Right lobe of liver (tissue), 6 donors: ENCODE measurements at regions not wholly inside any gene's neighbourhood (a gene's known extent, or its start where the extent isn't known, plus 50 kb on each side); places are given as distances from the start of the nearest gene placed in this dataset.

ENCODE experiments used
- ATAC-seq, 4 donors: fragments of 200-7000 bp; cut with Tn5 transposase; one replicate each; pipeline ENCODE4 v1.9.1; 2020; ENCODE audit warnings: mild to moderate bottlenecking in 4 of 4, moderate library complexity in 4 of 4
- DNase-seq, 3 donors: peaks; one replicate each; pipeline ENCODE4 v3.0.0-alpha.2; 2020
- H3K27ac ChIP-seq, 3 donors: fragments of 200-600 bp; one replicate each; pipeline ENCODE4 v1.8.0; 2022
- H3K27me3 ChIP-seq, 2 donors: fragments of 200-600 bp; one replicate each; pipeline ENCODE4 v1.8.0; 2022
- H3K36me3 ChIP-seq, 4 donors: fragments of 200-600 bp; sonication (generic) in 1 of 4; one replicate each; pipeline versions ENCODE4 v1.5.1 to v1.8.0; 2017 to 2022; ENCODE audit warnings: control low read depth in 1 of 4
- H3K4me1 ChIP-seq, 4 donors: fragments of 200-600 bp; sonication (generic) in 1 of 4; one replicate each; pipeline versions ENCODE4 v1.5.1 to v1.8.0; 2017 to 2022; ENCODE audit warnings: control low read depth in 1 of 4
- H3K4me3 ChIP-seq, 3 donors: fragments of 200-600 bp; one replicate each; pipeline ENCODE4 v1.8.0; 2022
- H3K9me3 ChIP-seq, 4 donors: fragments of 200-600 bp; sonication (generic) in 1 of 4; one replicate each; pipeline versions ENCODE4 v1.5.1 to v1.8.0; 2017 to 2022; ENCODE audit warnings: control low read depth in 1 of 4
- CTCF ChIP-seq, 4 donors: fragments of 200-600 bp in 3 of 4; fragments of 450-650 bp in 1 of 4; IDR thresholded peaks; one replicate each; pipeline versions ENCODE4 v1.5.1 to v1.8.0; 2016 to 2022; ENCODE audit warnings: antibody characterized with exemption in 4 of 4, mild to moderate bottlenecking in 2 of 4
- POLR2A ChIP-seq: fragments of 450-650 bp; IDR thresholded peaks from one replicate; pipeline ENCODE4 v1.6.1; 2017; ENCODE audit warnings: antibody characterized with exemption, mild to moderate bottlenecking
- WGBS: methylation state at CpG from one replicate; pipeline ENCODE4 v1.1.6; 2018; ENCODE audit warnings: low coverage, low lambda C conversion rate; ENCODE audit not compliant: insufficient coverage; ENCODE audit errors: missing lambda C conversion rate; 5-methylcytosine and 5-hydroxymethylcytosine counted together
- intact Hi-C, 2 donors: fragments of 100-400 bp; cut with DNase I; formaldehyde crosslinking; loops; one replicate each; pipeline versions ENCODE4 v1.11.2 to v1.14.1; 2022
- donor health status: DM: no; HTN: yes; CAD: no.
- donor health status: DM: no; HTN: no; CAD: no.
- donor health status: DM: no; HTN: no; CAD: no.
- donor health status: DM: no; HTN: yes; CAD: no.
- donor health status: DM: no; HTN: yes; CAD: no.

- intact Hi-C loops, result no loop called here
- Histone ChIP-seq H3K9me3 (no peaks in the 10 kb centered on the region), H3K27me3 (no peaks in the 10 kb centered on the region), H3K36me3 (no peaks in the 10 kb centered on the region), H3K4me3 (no peak overlapping the region), H3K27ac (no peak overlapping the region), H3K4me1 (no peaks in the 10 kb centered on the region)
- no peak for DNase-seq
- no peak for ATAC-seq
- WGBS, result 25% methylated on average over 3 of the region's 3 CpGs
- TF ChIP-seq CTCF (IDR thresholded peaks at IDR 0.05) (no peak), POLR2A (no peak)
These were observed 245.3 kb downstream of the TMEM182 start for GRCh38 chr2:103007086-103007485.

- no peaks in the 10 kb centered on the region for H3K36me3 ChIP-seq
- no peak for DNase-seq
- TF ChIP-seq POLR2A (no peak), CTCF (IDR thresholded peaks at IDR 0.05) (no peak)
- H3K4me1 ChIP-seq, result no peaks in the 10 kb centered on the region
- ATAC-seq, result no peak
- WGBS, result 23% methylated on average over 3 of the region's 6 CpGs
- H3K27me3 ChIP-seq, result no peaks in the 10 kb centered on the region
- no peaks in the 10 kb centered on the region for H3K9me3 ChIP-seq
- H3K27ac ChIP-seq, result no peak overlapping the region
- intact Hi-C loops, result no loop called here
- no peak overlapping the region for H3K4me3 ChIP-seq
These were observed 246.8 kb downstream of the TMEM182 start for GRCh38 chr2:103008586-103008985.

- H3K27me3 ChIP-seq, result no peaks in the 10 kb centered on the region
- TF ChIP-seq POLR2A (no peak), CTCF (IDR thresholded peaks at IDR 0.05) (no peak)
- H3K4me3 ChIP-seq, result no peak overlapping the region
- no peaks in the 10 kb centered on the region for H3K4me1 ChIP-seq
- intact Hi-C loops, result no loop called here
- H3K36me3 ChIP-seq, result no peaks in the 10 kb centered on the region
- no peak overlapping the region for H3K27ac ChIP-seq
- H3K9me3 ChIP-seq, result no peaks in the 10 kb centered on the region
- WGBS, result 51% methylated on average over 5 of the region's 5 CpGs
- no peak for ATAC-seq
- no peak for DNase-seq
These were observed 248.0 kb downstream of the TMEM182 start for GRCh38 chr2:103009871-103010270.

GRCh38 chr2:103010306-103010705 lies 248.5 kb downstream of the TMEM182 start:
- no peaks in the 10 kb centered on the region for H3K4me1 ChIP-seq
- DNase-seq (no peak), ATAC-seq (no peak)
- H3K4me3 ChIP-seq, result no peak overlapping the region
- no peaks in the 10 kb centered on the region for H3K36me3 ChIP-seq
- H3K27ac ChIP-seq, result no peak overlapping the region
- 56% methylated on average over 6 of the region's 6 CpGs for WGBS
- no peak for TF ChIP-seq CTCF (IDR thresholded peaks at IDR 0.05)
- H3K27me3 ChIP-seq, result no peaks in the 10 kb centered on the region
- H3K9me3 ChIP-seq, result no peaks in the 10 kb centered on the region
- intact Hi-C loops, result no loop called here

GRCh38 chr2:103010751-103011150 lies 248.9 kb downstream of the TMEM182 start:
- H3K4me3 ChIP-seq, result no peak overlapping the region
- 55% methylated on average over 10 of the region's 10 CpGs for WGBS
- TF ChIP-seq CTCF (IDR thresholded peaks at IDR 0.05), result no peak
- no peak for TF ChIP-seq POLR2A
- DNase-seq (no peak), ATAC-seq (no peak)
- no peaks in the 10 kb centered on the region for H3K9me3 ChIP-seq
- intact Hi-C loops, result no loop called here
- H3K27ac ChIP-seq, result no peak overlapping the region
- H3K27me3 ChIP-seq, result no peaks in the 10 kb centered on the region
- H3K36me3 ChIP-seq, result no peaks in the 10 kb centered on the region
- H3K4me1 ChIP-seq, result no peaks in the 10 kb centered on the region
